CD14-positive monocyte (primary cell): ENCODE measurements at regions not wholly inside any gene's neighbourhood (a gene's known extent, or its start where the extent isn't known, plus 50 kb on each side); places are given as distances from the start of the nearest gene placed in this dataset.

Experiments used
- DNase-seq, 3 donors: peaks; one replicate each; pipeline ENCODE4 v3.0.0-alpha.2; 2011 to 2022
- H2AFZ ChIP-seq: 2 replicates; pipeline ENCODE4 v1.6.0; 2012; ENCODE audit warnings: mild to moderate bottlenecking, low read depth, low read length, inconsistent platforms; ENCODE audit not compliant: insufficient read depth, poor library complexity, severe bottlenecking
- H3K27ac ChIP-seq, 2 donors: 1 replicate in 1 of 2; 2 replicates in 1 of 2; pipeline ENCODE4 v1.5.1; 2012 to 2013; ENCODE audit warnings: low read length in 2 of 2, control low read depth in 1 of 2, inconsistent platforms in 1 of 2, low read depth in 1 of 2, mild to moderate bottlenecking in 1 of 2
- H3K27me3 ChIP-seq, 2 donors: one replicate each; pipeline versions ENCODE4 v1.6.0 to v1.6.1; 2011 to 2013; ENCODE audit warnings: low read length in 2 of 2; ENCODE audit not compliant: control insufficient read depth in 2 of 2, insufficient read depth in 2 of 2
- H3K36me3 ChIP-seq, 2 donors: replicated peaks in 1 of 2; 1 replicate in 1 of 2; 2 replicates in 1 of 2; pipeline versions ENCODE4 v1.5.1 to v1.6.1; 2012 to 2013; ENCODE audit warnings: low read length in 2 of 2, control low read depth in 1 of 2, inconsistent platforms in 1 of 2, mild to moderate bottlenecking in 1 of 2; ENCODE audit not compliant: insufficient read depth in 2 of 2, control insufficient read depth in 1 of 2
- H3K4me1 ChIP-seq, 2 donors: 1 replicate in 1 of 2; 2 replicates in 1 of 2; pipeline versions ENCODE4 v1.5.1 to v1.6.1; 2012 to 2013; ENCODE audit warnings: low read length in 2 of 2, control low read depth in 1 of 2, inconsistent platforms in 1 of 2, mild to moderate bottlenecking in 1 of 2, moderate library complexity in 1 of 2; ENCODE audit not compliant: insufficient read depth in 2 of 2, control insufficient read depth in 1 of 2
- H3K4me2 ChIP-seq: replicated peaks from 2 replicates; pipeline ENCODE3; 2012; ENCODE audit warnings: low read length, moderate library complexity, mild to moderate bottlenecking; ENCODE audit not compliant: poor library complexity, severe bottlenecking; ENCODE audit errors: extremely low read depth
- H3K4me3 ChIP-seq, 3 experiments: fragments of 200-600 bp in 1 of 3; sonication (generic) in 1 of 3; replicated peaks in 1 of 3; 1 replicate in 2 of 3; 2 replicates in 1 of 3; pipeline ENCODE4 v1.5.1; 2011 to 2013; ENCODE audit warnings: low read length in 3 of 3, mild to moderate bottlenecking in 3 of 3, control low read depth in 2 of 3, low read depth in 2 of 3, inconsistent platforms in 1 of 3, moderate library complexity in 1 of 3
- H3K79me2 ChIP-seq: 2 replicates; pipeline ENCODE4 v1.6.0; 2012; ENCODE audit warnings: mild to moderate bottlenecking, control low read depth, inconsistent platforms, low read length, moderate library complexity; ENCODE audit not compliant: insufficient read depth
- H3K9ac ChIP-seq: 2 replicates; pipeline ENCODE4 v1.6.0; 2017; ENCODE audit warnings: low read length, mild to moderate bottlenecking; ENCODE audit not compliant: insufficient read depth, poor library complexity, severe bottlenecking
- H3K9me3 ChIP-seq, 2 donors: replicated peaks in 1 of 2; 1 replicate in 1 of 2; 2 replicates in 1 of 2; pipeline versions ENCODE4 v1.5.1 to v1.6.1; 2012 to 2013; ENCODE audit warnings: low read length in 2 of 2, control low read depth in 1 of 2; ENCODE audit not compliant: control insufficient read depth in 1 of 2, insufficient read depth in 1 of 2
- H4K20me1 ChIP-seq: 2 replicates; pipeline ENCODE4 v1.6.0; 2012; ENCODE audit warnings: mild to moderate bottlenecking, low read length, control low read depth, moderate library complexity; ENCODE audit not compliant: insufficient read depth
- H3K27ac Mint-ChIP-seq, 7 donors: one replicate each; pipeline ENCODE4 v1.8.0; 2020; ENCODE audit warnings: mild to moderate bottlenecking in 7 of 7, mixed read lengths in 7 of 7, moderate library complexity in 6 of 7, inconsistent platforms in 2 of 7
- H3K27me3 Mint-ChIP-seq, 3 donors: one replicate each; pipeline ENCODE4 v1.8.0; 2021 to 2022; ENCODE audit warnings: low read depth in 3 of 3, mild to moderate bottlenecking in 3 of 3, mixed read lengths in 3 of 3, moderate library complexity in 3 of 3, inconsistent platforms in 1 of 3
- H3K36me3 Mint-ChIP-seq, 2 donors: one replicate each; pipeline ENCODE4 v1.8.0; 2020; ENCODE audit warnings: mixed read lengths in 2 of 2, inconsistent platforms in 1 of 2, mild to moderate bottlenecking in 1 of 2
- H3K4me1 Mint-ChIP-seq: one replicate; pipeline ENCODE4 v1.8.0; 2020; ENCODE audit warnings: mild to moderate bottlenecking, mixed read lengths
- H3K4me3 Mint-ChIP-seq, 2 donors: one replicate each; pipeline ENCODE4 v1.8.0; 2020; ENCODE audit warnings: mild to moderate bottlenecking in 2 of 2, mixed read lengths in 2 of 2, moderate library complexity in 1 of 2
- H3K9me3 Mint-ChIP-seq, 7 donors: one replicate each; pipeline ENCODE4 v1.8.0; 2020 to 2022; ENCODE audit warnings: mixed read lengths in 7 of 7, mild to moderate bottlenecking in 6 of 7, moderate library complexity in 6 of 7, inconsistent platforms in 2 of 7
- WGBS: methylation state at CpG from one replicate; pipeline ENCODE4 v1.1.5; 2013; ENCODE audit warnings: missing lambda C conversion rate; ENCODE audit not compliant: insufficient coverage; 5-methylcytosine and 5-hydroxymethylcytosine counted together
- intact Hi-C, 2 donors: fragments of 100-400 bp; cut with micrococcal nuclease; formaldehyde crosslinking; loops; one replicate each; pipeline versions ENCODE4 v1.15.0 to v1.15.1; 2023
- TF ChIP-seq, protein P1 (sequence below): fragments of 200-600 bp; IDR thresholded peaks from one replicate; pipeline ENCODE4 v1.8.0; 2022; ENCODE audit warnings: antibody characterized with exemption, mild to moderate bottlenecking

DNA sequence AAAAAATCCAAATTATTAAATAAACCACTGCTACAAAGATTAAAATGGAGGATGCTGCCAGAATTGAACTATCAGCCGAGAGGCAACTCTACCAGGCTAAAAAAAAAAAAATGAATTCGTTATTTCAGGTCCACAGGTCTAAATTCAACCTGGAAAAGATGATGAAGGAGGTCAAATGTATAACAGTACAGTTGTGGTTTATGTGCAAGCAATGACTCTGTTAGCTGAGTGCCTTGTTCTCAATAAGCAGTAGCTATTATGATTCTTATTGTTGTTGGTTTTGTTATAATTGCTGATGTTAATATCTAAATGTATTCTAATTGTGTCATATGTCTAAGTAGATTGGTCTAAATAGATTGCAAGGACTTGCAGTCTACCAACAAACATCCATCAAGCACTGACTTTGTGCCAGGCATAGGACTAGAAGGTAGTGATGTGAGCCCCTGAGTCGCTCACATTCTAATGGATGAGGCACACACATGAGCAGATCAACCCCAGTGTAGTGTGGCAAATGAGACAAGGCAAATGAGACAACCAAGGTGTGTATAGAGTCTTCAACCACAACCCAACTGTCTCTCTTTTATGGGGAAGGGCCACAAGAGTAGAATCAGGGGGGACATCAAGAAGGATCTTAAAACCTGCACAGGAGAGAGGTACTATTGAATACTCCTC, 77.0 kb upstream of the PLEKHG7 start:
- Histone ChIP-seq H3K9ac (no peak overlapping the region), H2AFZ (no peak overlapping the region), H3K36me3 (no peaks in the 10 kb centered on the region), H3K27me3 (no peaks in the 10 kb centered on the region), H3K27ac (no peak overlapping the region), H3K4me3 (no peak overlapping the region), H4K20me1 (no peaks in the 10 kb centered on the region), H3K79me2 (no peaks in the 10 kb centered on the region), H3K4me2 (no peak overlapping the region), H3K9me3 (no peaks in the 10 kb centered on the region), H3K4me1 (no peaks in the 10 kb centered on the region)
- Mint-ChIP-seq H3K36me3 (no peaks in the 10 kb centered on the region), H3K9me3 (peaks cover 2 to 8% (median 4%) of the 10 kb centered on the region in 7 donors), H3K4me1 (no peaks in the 10 kb centered on the region), H3K4me3 (no peak overlapping the region), H3K27me3 (no peaks in the 10 kb centered on the region), H3K27ac (no peak overlapping the region)
- no peak for DNase-seq
- TF ChIP-seq, protein P1, sequence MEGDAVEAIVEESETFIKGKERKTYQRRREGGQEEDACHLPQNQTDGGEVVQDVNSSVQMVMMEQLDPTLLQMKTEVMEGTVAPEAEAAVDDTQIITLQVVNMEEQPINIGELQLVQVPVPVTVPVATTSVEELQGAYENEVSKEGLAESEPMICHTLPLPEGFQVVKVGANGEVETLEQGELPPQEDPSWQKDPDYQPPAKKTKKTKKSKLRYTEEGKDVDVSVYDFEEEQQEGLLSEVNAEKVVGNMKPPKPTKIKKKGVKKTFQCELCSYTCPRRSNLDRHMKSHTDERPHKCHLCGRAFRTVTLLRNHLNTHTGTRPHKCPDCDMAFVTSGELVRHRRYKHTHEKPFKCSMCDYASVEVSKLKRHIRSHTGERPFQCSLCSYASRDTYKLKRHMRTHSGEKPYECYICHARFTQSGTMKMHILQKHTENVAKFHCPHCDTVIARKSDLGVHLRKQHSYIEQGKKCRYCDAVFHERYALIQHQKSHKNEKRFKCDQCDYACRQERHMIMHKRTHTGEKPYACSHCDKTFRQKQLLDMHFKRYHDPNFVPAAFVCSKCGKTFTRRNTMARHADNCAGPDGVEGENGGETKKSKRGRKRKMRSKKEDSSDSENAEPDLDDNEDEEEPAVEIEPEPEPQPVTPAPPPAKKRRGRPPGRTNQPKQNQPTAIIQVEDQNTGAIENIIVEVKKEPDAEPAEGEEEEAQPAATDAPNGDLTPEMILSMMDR, result no peak
- intact Hi-C loops, result no loop called here
- WGBS, result 80% methylated on average over 1 of the region's 3 CpGs

DNA sequence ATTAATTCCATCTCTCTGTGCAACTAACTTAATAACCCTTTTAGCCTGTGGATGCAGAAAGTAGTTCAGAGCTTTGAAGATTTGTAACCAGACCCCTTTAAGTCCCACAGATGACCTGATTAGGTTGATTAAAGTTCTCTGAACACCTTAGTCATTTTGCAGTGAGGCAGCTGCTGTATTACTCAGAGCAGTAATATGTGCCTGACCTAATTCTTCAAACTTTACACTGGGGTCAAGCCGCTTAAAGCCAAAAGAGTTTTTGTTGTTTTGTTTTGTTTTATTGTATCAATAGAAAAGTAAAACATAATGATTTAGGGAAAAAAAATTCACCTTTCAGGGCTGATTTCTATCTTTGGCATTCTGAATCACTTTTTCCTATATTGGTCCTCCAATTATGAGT, 78.6 kb upstream of the PLEKHG7 start:
- Histone ChIP-seq H3K4me3 (no peak overlapping the region), H3K79me2 (no peaks in the 10 kb centered on the region), H3K9ac (no peak overlapping the region), H3K27ac (no peak overlapping the region), H3K36me3 (no peaks in the 10 kb centered on the region), H3K4me2 (no peak overlapping the region), H3K9me3 (no peaks in the 10 kb centered on the region), H3K4me1 (no peaks in the 10 kb centered on the region), H3K27me3 (no peaks in the 10 kb centered on the region), H2AFZ (no peak overlapping the region), H4K20me1 (no peaks in the 10 kb centered on the region)
- TF ChIP-seq, protein P1, result no peak
- Mint-ChIP-seq H3K27me3 (no peaks in the 10 kb centered on the region), H3K4me3 (no peak overlapping the region), H3K27ac (no peak overlapping the region), H3K9me3 (peaks cover 2 to 8% (median 4%) of the 10 kb centered on the region in 7 donors), H3K4me1 (peaks cover 3% of the 10 kb centered on the region), H3K36me3 (no peaks in the 10 kb centered on the region)
- no CpG with 5 or more reads among the region's 1 CpG for WGBS
- DNase-seq, result no peak
- intact Hi-C loops, result no loop called here
